Amniotic stem cell (primary cell): ENCODE measurements at regions not wholly inside any gene's neighbourhood (a gene's known extent, or its start where the extent isn't known, plus 50 kb on each side); places are given as distances from the start of the nearest gene placed in this dataset.
A peak's percentile ranks its signal among the peaks of the same experiment; 100 is the strongest.
"Not testable (repeated sequence)": the region's sequence is repeated elsewhere in the genome, so short reads cannot be mapped to it uniquely, and the experiment has no call there.

Source experiments
- DNase-seq: peaks from one replicate; lab custom pipeline; 2025; lab: John Stamatoyannopoulos, UW

GRCh38 chr17:64772845-64773299 lies 110.8 kb upstream of the SMURF2 start:
- no peak for DNase-seq

- DNase-seq: no peak
Observed at GRCh38 chr17:64771980-64772844, 110.1 kb upstream of the SMURF2 start.

- no peak for DNase-seq
Observed at GRCh38 chr17:64769712-64770111, 107.6 kb upstream of the SMURF2 start.

GRCh38 chr17:64767269-64767997 lies 105.3 kb upstream of the SMURF2 start:
- no peak for DNase-seq

- DNase-seq: no peak
Observed at GRCh38 chr17:64765191-64765889, 103.2 kb upstream of the SMURF2 start.

- DNase-seq: no peak
Observed at GRCh38 chr17:64750891-64751677, 89.0 kb upstream of the SMURF2 start.

- no peak for DNase-seq
Observed at GRCh38 chr17:64750478-64750877, 88.4 kb upstream of the SMURF2 start.

GRCh38 chr17:64749306-64749705 lies 87.2 kb upstream of the SMURF2 start:
- DNase-seq: no peak

- DNase-seq: peak; percentile 52
Observed at GRCh38 chr17:64747938-64748540, 85.9 kb upstream of the SMURF2 start.

GRCh38 chr17:64742326-64742725 lies 80.2 kb upstream of the SMURF2 start:
- DNase-seq: no peak

GRCh38 chr17:64741916-64742315 lies 79.8 kb upstream of the SMURF2 start:
- not testable (repeated sequence) for DNase-seq

- DNase-seq: no peak
Observed at GRCh38 chr17:64741038-64741641, 79.0 kb upstream of the SMURF2 start.

- no peak for DNase-seq
Observed at GRCh38 chr17:64739316-64740058, 77.4 kb upstream of the SMURF2 start.

GRCh38 chr17:64736804-64737492 lies 74.8 kb upstream of the SMURF2 start:
- DNase-seq: no peak

- no peak for DNase-seq
Observed at GRCh38 chr17:64732336-64733006, 70.4 kb upstream of the SMURF2 start.

- DNase-seq: not testable (repeated sequence)
Observed at GRCh38 chr17:64730023-64730422, 67.9 kb upstream of the SMURF2 start.

GRCh38 chr17:64729201-64729600 lies 67.1 kb upstream of the SMURF2 start:
- no peak for DNase-seq

GRCh38 chr17:64728041-64728695 lies 66.1 kb upstream of the SMURF2 start:
- DNase-seq: no peak
